Activated T-helper 17 cell treated with anti-CD3 and anti-CD28 coated beads, Interleukin-2, amount 50 U/mL, for 72 hours (primary cell): ENCODE measurements at regions not wholly inside any gene's neighbourhood (a gene's known extent, or its start where the extent isn't known, plus 50 kb on each side); places are given as distances from the start of the nearest gene placed in this dataset.

Source experiments
- ATAC-seq: fragments of 150-1000 bp; cut with Tn5 transposase; replicated peaks from 2 replicates; pipeline ENCODE4 v1.10.0; 2021; ENCODE audit warnings: mild to moderate bottlenecking, moderate library complexity
- H3K27ac Mint-ChIP-seq: one replicate; pipeline ENCODE4 v1.8.0; 2022; ENCODE audit warnings: mixed read lengths
- H3K27me3 Mint-ChIP-seq: one replicate; pipeline ENCODE4 v1.8.0; 2022; ENCODE audit warnings: mixed read lengths
- H3K36me3 Mint-ChIP-seq: one replicate; pipeline ENCODE4 v1.8.0; 2022; ENCODE audit warnings: low read depth, mild to moderate bottlenecking, mixed read lengths
- H3K4me1 Mint-ChIP-seq: one replicate; pipeline ENCODE4 v1.8.0; 2022; ENCODE audit warnings: mixed read lengths
- H3K4me3 Mint-ChIP-seq: one replicate; pipeline ENCODE4 v1.8.0; 2022; ENCODE audit warnings: mild to moderate bottlenecking, mixed read lengths
- H3K9me3 Mint-ChIP-seq: one replicate; pipeline ENCODE4 v1.8.0; 2022; ENCODE audit warnings: mixed read lengths

DNA sequence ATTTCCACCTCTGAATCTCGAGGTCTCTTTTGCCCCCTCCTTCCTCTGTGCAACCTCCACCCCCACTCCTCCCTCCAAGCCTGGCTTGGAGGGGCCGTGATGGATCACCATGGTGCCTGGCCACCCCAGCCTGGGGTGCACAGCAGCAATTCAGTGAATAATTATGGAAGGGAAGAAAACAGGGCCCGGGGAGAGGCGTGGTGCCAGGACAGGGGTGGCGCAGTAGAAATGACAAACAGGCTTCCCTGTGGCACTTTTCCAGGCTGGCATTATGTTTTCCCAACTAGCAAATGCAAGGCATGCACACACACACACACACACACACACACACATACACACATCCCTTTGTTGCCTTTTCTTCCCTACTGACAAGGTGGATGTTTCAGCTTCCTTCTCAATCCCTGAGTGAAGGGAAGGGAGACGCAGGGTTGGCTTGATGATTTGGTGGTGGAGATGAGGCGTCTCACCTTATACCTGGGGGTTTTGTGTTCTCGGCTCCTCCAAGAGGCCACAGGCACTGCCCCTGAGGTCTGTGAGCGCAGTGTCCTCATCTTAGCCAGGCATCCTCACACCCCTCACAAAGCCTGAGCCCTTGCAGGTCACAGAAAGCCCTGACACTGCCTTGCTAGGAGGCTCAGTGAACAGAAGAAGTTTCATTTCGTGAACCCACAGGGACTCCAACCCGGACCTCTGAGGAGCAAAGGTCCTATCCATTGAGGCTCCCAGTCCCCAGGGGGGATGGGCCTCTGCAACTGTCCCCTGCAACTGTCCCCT, 215.8 kb downstream of the MATN1 start:
- no peaks in the 10 kb centered on the region for H3K4me1 Mint-ChIP-seq
- H3K27ac Mint-ChIP-seq = no peak overlapping the region
- no peak overlapping the region for H3K4me3 Mint-ChIP-seq
- H3K36me3 Mint-ChIP-seq = no peaks in the 10 kb centered on the region
- peaks cover 5% of the 10 kb centered on the region for H3K9me3 Mint-ChIP-seq
- H3K27me3 Mint-ChIP-seq = peaks cover 39% of the 10 kb centered on the region
- ATAC-seq = no peak

- Mint-ChIP-seq H3K36me3 (no peaks in the 10 kb centered on the region), H3K27ac (no peak overlapping the region), H3K9me3 (peaks cover 9% of the 10 kb centered on the region), H3K27me3 (peaks cover 36% of the 10 kb centered on the region), H3K4me1 (no peaks in the 10 kb centered on the region), H3K4me3 (no peak overlapping the region)
- no peak for ATAC-seq
These were observed 216.4 kb downstream of the MATN1 start for GRCh38 chr1:30507016-30507312.

DNA sequence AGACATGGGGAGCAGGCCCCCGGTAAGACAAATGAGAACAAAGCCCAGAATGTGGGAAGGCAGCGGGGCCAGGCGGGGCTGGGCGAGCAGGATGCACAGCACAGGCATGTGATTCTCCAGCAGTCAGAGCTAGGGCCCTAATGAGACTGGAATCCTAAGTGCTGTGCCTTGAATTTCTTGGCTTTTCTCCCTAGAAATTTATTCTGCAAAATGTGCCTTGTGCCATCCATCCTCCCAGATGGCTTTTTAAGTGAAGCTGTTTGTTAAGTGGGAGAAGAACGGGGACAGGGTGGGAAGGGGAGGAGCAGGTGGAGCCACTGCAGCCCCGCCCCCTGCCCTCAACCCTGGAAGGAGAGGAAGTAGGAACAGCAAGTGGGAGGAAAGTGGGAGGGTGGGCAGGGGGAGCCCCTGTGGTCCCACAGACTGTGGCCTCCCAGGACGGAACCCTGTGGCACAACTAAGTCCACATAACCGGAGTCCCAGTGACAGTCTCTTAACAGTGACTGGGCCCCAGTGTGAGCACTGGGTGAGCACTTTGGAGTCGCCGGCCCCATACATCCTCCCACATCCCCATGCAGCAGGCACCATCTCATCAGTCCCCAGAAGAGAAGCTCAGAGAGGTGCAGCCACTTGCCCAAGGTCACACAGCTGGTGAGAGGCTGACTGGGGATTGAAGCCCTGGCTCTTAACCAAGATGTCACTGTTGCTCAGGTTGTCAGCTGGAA, 216.9 kb downstream of the MATN1 start:
- peaks cover 9% of the 10 kb centered on the region for H3K9me3 Mint-ChIP-seq
- H3K36me3 Mint-ChIP-seq = no peaks in the 10 kb centered on the region
- no peak overlapping the region for H3K4me3 Mint-ChIP-seq
- no peaks in the 10 kb centered on the region for H3K4me1 Mint-ChIP-seq
- H3K27me3 Mint-ChIP-seq = peaks cover 33% of the 10 kb centered on the region
- H3K27ac Mint-ChIP-seq = no peak overlapping the region
- ATAC-seq = no peak

DNA sequence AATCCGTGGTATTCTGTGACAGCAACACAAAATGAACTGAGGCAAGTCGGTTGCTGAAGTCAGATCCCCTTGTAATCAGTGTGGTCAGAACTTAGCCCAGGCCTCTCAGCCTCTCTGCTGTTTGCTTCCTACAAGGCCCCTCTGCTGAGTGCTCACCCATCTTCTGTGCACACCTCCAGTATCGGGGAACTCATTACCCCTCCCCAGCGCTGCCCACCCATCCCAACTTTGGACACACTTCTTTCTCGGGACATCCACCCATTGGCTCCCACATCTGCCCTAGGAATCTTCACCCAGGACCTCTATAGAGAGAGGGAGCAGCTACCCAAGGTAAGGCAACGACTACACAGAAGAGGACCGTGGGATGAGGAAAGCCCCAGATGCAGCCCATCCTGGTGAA, 217.5 kb downstream of the MATN1 start:
- H3K4me3 Mint-ChIP-seq = no peak overlapping the region
- H3K36me3 Mint-ChIP-seq = no peaks in the 10 kb centered on the region
- no peak for ATAC-seq
- H3K9me3 Mint-ChIP-seq = peaks cover 13% of the 10 kb centered on the region
- no peak overlapping the region for H3K27ac Mint-ChIP-seq
- H3K4me1 Mint-ChIP-seq = no peaks in the 10 kb centered on the region
- H3K27me3 Mint-ChIP-seq = peaks cover 31% of the 10 kb centered on the region

DNA sequence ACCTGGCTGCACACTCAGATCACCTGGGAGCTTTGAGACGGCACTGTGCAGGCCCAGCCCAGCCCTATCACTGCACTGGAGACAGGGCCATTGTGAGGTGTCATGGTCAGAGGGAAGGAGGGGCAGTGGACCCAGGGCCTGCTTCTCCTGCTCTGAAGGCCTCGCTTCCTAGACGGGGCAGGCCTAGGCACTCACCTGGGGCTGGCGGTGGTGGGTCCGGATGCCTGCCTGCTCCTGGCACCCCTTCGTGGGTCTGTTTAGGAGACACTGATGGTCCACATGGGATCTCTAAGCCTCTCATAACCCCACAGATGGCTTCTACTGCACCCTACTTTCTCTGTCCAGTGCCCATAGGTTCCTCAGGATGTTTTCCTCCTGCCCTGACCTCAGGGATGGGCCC, 230.9 kb downstream of the MATN1 start:
- no peak for ATAC-seq
- H3K27me3 Mint-ChIP-seq = peaks cover 7% of the 10 kb centered on the region
- no peaks in the 10 kb centered on the region for H3K4me1 Mint-ChIP-seq
- H3K4me3 Mint-ChIP-seq = no peak overlapping the region
- H3K27ac Mint-ChIP-seq = no peak overlapping the region
- H3K9me3 Mint-ChIP-seq = peaks cover 6% of the 10 kb centered on the region
- H3K36me3 Mint-ChIP-seq = no peaks in the 10 kb centered on the region

DNA sequence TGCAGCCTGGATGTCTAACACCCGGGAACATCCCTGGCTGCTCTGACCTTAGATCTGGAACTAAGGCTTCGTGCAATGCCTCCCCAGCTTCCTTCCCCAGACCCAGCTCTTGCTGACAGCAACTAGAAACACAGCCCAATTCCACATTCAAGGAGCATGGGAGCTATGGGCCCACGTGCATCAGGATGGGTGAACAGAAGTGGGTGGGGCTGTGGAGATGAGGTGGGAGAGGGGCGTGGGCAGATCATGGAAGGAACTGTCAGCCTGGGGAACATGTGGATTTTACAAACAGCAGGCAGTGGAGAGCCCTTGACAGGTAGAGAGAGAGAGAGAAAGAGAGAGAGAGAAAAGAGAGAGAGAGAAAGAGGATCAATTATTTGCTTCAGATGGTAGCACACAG, 231.6 kb downstream of the MATN1 start:
- Mint-ChIP-seq H3K9me3 (peaks cover 6% of the 10 kb centered on the region), H3K4me3 (no peak overlapping the region)
- ATAC-seq = no peak

GRCh38 chr1:30490554-30491053, 232.8 kb downstream of the MATN1 start:
- Mint-ChIP-seq H3K4me1 (no peaks in the 10 kb centered on the region), H3K9me3 (no peaks in the 10 kb centered on the region), H3K27me3 (peaks cover 8% of the 10 kb centered on the region), H3K4me3 (no peak overlapping the region), H3K36me3 (no peaks in the 10 kb centered on the region), H3K27ac (no peak overlapping the region)
- no peak for ATAC-seq

More for the DNA sequence above, 231.6 kb downstream of the MATN1 start:
- Mint-ChIP-seq H3K4me1 (no peaks in the 10 kb centered on the region), H3K27ac (no peak overlapping the region), H3K36me3 (no peaks in the 10 kb centered on the region), H3K27me3 (peaks cover 7% of the 10 kb centered on the region)

GRCh38 chr1:30489737-30490389, 233.5 kb downstream of the MATN1 start:
- Mint-ChIP-seq H3K27ac (no peak overlapping the region), H3K4me1 (no peaks in the 10 kb centered on the region), H3K9me3 (no peaks in the 10 kb centered on the region), H3K4me3 (no peak overlapping the region), H3K27me3 (peaks cover 8% of the 10 kb centered on the region), H3K36me3 (no peaks in the 10 kb centered on the region)
- no peak for ATAC-seq

DNA sequence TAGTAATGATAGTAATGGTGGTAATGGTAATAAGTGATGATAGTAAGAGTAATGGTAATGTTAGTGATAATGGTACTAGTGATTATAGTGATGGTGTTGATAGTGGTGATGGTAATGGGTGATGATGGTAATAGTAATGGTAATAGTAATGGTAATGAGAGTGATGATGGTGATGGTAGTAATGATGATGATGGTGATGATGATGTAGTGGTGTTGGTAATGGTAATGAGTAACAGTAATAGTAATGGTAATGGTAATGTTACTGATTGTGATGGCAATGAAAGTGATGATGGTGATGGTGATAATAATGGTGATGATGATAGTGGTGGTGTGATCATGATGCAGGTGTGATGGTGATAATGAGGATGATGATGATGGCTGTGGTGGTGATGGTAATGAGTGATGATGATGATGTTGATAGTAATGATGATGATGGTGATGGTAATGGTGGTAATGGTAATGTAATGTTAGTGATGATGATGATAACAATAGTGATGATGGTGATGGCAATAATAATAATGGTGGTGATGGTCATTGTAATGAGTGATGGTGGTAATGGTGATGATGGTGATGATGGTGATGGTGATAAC, 235.0 kb downstream of the MATN1 start:
- H3K27me3 Mint-ChIP-seq = peaks cover 9% of the 10 kb centered on the region
- no peaks in the 10 kb centered on the region for H3K36me3 Mint-ChIP-seq
- no peak overlapping the region for H3K4me3 Mint-ChIP-seq
- ATAC-seq = no peak
- no peak overlapping the region for H3K27ac Mint-ChIP-seq
- H3K4me1 Mint-ChIP-seq = no peaks in the 10 kb centered on the region
- H3K9me3 Mint-ChIP-seq = no peaks in the 10 kb centered on the region

- no peaks in the 10 kb centered on the region for H3K4me1 Mint-ChIP-seq
- no peak overlapping the region for H3K4me3 Mint-ChIP-seq
- peaks cover 12% of the 10 kb centered on the region for H3K27me3 Mint-ChIP-seq
- no peak for ATAC-seq
- no peaks in the 10 kb centered on the region for H3K9me3 Mint-ChIP-seq
- H3K27ac Mint-ChIP-seq = no peak overlapping the region
- no peaks in the 10 kb centered on the region for H3K36me3 Mint-ChIP-seq
These were observed 236.3 kb downstream of the MATN1 start for GRCh38 chr1:30487042-30487441.

DNA sequence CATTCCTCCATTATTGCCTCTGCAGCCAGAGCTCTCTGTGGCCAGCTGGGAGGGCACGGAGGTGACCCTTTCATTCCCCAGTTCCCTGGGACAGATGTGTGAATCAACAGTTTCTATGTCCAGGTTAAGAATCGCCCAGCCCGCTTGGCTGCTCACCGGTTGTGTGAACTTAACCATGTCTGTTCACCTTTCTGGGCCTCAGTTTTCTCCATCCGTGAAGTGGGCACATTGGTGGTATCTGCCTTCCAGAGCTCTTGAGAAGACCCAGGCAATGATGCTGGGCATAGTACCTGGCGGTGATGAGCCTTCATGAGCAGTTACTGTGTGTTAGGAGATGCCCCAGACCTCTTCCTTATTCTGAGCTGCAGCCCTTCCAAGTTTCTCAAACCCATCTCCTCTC, 238.3 kb downstream of the MATN1 start:
- Mint-ChIP-seq H3K4me1 (no peaks in the 10 kb centered on the region), H3K27ac (no peak overlapping the region), H3K4me3 (no peak overlapping the region), H3K9me3 (peaks cover 4% of the 10 kb centered on the region), H3K36me3 (no peaks in the 10 kb centered on the region), H3K27me3 (peaks cover 15% of the 10 kb centered on the region)
- no peak for ATAC-seq

DNA sequence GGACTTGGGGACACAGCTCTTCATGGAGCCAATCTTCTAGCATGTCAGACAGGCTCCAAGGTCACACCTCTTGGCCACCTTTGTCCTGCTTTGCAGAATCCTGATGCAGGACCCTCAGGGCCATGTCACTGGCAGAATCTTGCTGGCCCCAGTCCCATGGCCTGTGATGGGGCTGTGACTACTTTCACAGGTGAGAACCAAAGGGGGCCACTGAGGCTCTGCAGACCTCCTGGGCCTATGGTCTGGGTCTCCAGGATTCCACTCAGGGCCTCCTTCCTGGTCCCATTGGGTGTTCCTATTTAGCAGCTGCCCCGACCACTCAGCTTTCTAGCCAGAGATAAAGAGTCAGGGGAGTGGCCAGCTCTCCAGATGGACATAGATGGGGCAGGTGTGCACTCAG, 238.7 kb downstream of the MATN1 start:
- Mint-ChIP-seq H3K4me1 (no peaks in the 10 kb centered on the region), H3K9me3 (peaks cover 4% of the 10 kb centered on the region), H3K4me3 (no peak overlapping the region), H3K27me3 (peaks cover 12% of the 10 kb centered on the region), H3K36me3 (no peaks in the 10 kb centered on the region), H3K27ac (no peak overlapping the region)
- ATAC-seq = no peak

DNA sequence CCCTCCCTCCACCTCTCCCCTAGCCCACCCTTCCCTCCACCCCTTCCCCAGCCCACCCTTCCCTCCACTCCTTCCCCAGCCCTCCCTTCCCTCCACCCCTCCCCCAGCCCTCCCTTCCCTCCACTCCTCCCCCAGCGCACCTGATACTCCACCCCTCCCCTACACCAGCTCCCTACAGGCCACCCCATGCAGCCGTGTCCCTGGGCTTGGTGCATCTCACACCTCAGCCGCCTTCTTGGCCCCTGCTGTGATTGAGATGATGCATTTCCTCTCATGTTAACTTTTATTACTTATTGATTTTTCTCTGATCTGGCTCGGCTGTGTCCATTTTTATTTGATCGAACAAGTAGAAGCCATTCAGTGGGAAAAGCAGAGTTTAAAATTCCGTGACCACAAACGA, 243.8 kb downstream of the MATN1 start:
- H3K27ac Mint-ChIP-seq = no peak overlapping the region
- H3K4me1 Mint-ChIP-seq = no peaks in the 10 kb centered on the region
- ATAC-seq = no peak
- H3K27me3 Mint-ChIP-seq = peaks cover 17% of the 10 kb centered on the region
- H3K36me3 Mint-ChIP-seq = no peaks in the 10 kb centered on the region
- H3K4me3 Mint-ChIP-seq = no peak overlapping the region
- H3K9me3 Mint-ChIP-seq = peaks cover 4% of the 10 kb centered on the region

DNA sequence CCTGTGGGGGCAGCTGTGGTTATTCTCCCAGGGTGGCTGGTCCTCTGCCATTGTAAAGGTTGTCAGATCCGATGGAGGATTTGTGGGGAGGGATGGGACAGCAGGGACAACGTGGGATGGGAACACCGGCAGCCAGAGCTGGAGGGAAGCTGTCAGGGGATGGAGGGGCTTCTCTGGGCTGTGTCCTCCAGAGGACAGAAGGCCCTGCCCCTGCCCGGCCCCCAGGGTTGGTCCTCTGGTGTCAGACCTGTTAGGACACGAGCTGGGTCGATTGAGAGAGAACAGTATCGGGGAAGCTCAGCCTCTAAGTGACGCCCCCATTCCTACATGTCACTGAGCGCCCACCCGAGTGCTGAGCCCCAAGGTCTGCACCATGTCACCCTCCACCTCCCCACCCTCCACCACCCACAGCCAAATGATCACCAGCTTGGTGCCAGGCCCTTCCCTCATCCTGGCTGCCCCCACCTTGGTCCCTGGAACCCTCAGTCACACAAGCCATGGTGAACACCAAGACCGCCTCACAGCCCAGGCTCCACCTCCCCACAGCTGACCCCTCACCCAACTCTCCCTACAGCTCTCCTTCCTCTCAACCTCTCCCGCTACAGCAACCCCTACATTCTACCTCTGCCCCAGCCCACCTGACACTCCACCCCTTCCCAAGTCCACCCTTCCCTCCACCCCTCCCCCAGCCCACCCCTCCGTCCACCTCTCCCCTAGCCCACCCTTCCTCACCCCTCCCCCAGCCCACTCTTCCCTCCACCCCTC, 244.4 kb downstream of the MATN1 start:
- Mint-ChIP-seq H3K4me1 (no peaks in the 10 kb centered on the region), H3K36me3 (no peaks in the 10 kb centered on the region), H3K4me3 (no peak overlapping the region), H3K27ac (no peak overlapping the region), H3K9me3 (peaks cover 4% of the 10 kb centered on the region), H3K27me3 (peaks cover 17% of the 10 kb centered on the region)
- no peak for ATAC-seq
